Left ventricle myocardium superior (tissue), 1 donor: ENCODE measurements at regions not wholly inside any gene's neighbourhood (a gene's known extent, or its start where the extent isn't known, plus 50 kb on each side); places are given as distances from the start of the nearest gene placed in this dataset.

Experiments used
- ATAC-seq: fragments of 200-7000 bp; cut with Tn5 transposase; one replicate; pipeline ENCODE4 v1.9.1; 2020; ENCODE audit warnings: mild to moderate bottlenecking, moderate library complexity
- DNase-seq: peaks from one replicate; pipeline ENCODE4 v3.0.0-alpha.2; 2020
- intact Hi-C: fragments of 100-400 bp; cut with micrococcal nuclease; formaldehyde crosslinking; loops from one replicate; pipeline ENCODE4 v1.11.0; 2022
- donor health status: DM: no; HTN: yes; CAD: no; lungs with severe emphysema.

DNA sequence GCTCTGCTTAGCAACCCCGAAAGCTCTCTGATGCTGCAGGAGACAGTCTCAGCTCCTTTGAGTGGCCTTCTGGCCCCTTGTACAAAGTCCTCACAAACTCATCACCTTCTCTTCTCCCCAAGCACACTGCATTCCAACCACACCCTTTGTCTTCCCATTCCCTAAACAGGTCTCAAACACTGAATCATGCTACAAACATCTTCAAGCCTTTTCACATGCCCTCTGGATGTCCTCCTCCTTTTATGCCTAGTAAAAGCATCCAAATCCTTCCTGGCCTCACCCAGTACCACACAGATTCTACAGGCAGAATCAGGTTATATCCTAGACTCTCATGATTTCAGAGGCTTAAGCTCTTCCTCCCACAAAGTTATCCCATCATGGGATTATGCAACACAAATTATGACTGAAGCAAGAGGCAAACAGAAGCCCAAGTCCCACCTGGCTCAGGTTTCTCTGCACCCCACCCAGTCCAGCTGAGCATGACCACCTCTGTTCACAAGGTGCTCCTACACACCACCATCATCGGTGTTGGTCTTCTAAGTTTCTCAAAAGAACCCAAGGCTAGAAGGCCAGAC, 61.4 kb upstream of the PCED1B start:
- intact Hi-C loops: no loop called here
- ATAC-seq: no peak
- DNase-seq: no peak

DNA sequence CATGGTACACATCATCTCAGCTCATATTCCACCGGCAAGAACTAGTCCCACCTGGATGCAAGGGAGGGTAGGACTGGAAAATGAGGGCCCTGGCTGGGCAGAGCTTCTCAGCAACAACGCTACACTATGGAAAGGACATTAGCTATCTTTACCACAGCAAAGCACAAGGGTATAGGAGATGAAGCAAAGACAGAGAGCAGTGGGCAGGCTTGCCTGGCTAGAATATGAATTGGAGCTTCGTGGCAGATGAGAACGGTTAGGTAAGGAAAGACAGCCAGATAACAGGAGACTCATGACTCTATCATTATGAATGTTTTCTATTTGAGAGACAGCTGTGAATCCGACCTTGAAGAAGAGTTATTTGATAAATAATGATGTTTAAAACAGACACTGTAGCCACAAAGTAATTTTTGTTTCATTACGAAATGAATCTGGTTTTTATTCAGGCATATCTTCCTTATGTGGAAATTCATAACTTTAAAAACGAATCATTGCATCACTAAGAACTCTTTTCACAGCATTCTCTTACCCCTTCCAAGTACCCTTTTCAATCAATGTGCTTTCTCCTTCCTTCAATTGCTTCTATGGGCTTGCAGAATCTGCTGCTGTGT, 59.1 kb upstream of the PCED1B start:
- ATAC-seq (no peak), DNase-seq (no peak)
- intact Hi-C loops: loop anchor here (5.0 kb wide), 1 partner anchor 678 kb away; no protein-coding TSS in a partner anchor

DNA sequence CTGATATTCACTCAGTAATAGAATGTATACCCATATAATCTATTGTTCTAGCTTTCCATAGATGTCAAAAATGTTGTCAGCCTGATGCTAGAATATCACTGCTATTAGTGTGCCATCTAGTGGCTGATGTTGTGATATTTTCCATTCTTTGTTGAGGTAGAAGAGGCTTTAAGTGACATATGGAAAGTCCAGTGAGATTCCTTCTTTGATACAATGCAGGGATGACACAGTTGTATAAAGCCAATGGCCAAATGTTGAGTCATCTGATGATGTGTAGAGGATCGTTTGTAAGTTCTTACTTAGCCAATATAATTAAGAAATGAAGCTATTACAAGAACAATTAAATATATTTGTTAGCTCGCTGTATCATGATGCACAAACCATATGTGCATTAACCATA, 58.1 kb upstream of the PCED1B start:
- ATAC-seq: peak; percentile 34
- intact Hi-C loops: loop anchor here (5.0 kb wide), 1 partner anchor 679 kb away; no protein-coding TSS in a partner anchor
- DNase-seq: no peak

DNA sequence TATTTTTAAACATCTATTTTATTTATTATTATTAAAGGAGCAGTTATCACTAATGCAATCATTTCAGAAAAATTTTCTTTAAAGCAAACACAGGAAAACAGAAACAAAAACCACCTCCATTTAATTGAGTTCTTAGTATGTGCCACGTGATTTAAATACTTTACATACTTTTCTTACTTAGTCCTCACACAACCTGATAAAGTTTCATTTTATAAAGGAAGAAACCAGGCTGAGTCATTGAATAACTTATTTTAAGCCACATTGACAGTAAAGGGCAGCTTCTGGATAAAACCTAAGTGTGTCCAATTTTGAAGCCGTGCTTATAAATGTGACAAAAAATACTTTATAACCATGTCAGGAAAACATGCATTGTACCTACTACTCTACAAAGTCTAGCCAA, 57.1 kb upstream of the PCED1B start:
- intact Hi-C loops: loop anchor here (5.0 kb wide), 1 partner anchor 680 kb away; no protein-coding TSS in a partner anchor
- ATAC-seq: no peak
- no peak for DNase-seq

DNA sequence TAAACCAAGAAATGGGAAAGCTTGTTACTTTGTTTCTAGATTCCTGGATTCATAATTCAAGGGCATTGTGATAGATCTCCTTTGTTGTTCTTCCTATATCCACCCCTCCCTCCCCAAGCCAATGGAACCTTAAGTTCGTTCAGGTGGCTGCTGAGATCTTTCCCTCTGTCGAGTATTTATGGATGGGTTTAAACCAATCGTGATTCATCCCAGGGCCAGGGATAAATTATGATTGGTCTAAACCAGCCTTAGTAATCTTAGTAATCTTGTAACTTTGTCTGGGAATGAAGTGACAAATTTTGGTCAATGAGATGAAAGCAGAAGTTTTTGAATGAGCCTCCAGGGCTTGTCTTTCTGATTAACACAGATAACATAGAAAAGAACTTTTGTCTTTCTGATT, 56.1 kb upstream of the PCED1B start:
- no peak for ATAC-seq
- DNase-seq: no peak
- intact Hi-C loops: loop anchor here (5.0 kb wide), 1 partner anchor 681 kb away; no protein-coding TSS in a partner anchor

DNA sequence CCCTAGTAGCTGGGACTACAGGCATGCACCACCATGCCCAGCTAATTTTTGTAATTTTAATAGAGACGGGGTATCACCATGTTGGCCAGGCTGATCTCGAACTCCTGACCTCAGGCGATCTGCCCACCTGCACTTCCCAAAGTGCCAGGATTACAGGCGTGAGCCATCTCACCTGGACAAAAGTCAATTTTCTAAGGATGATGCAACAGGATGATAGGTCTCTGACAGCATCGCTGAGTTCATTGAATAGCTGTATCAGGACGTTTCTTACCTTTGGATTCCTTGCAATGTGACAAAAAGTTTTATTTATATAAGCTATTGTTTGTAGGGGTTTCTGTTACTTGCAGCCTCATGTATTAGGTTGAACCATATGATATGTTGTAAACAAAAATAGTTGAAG, 55.5 kb upstream of the PCED1B start:
- DNase-seq (no peak), ATAC-seq (no peak)
- intact Hi-C loops: loop anchor here (5.0 kb wide), 1 partner anchor 682 kb away; no protein-coding TSS in a partner anchor

DNA sequence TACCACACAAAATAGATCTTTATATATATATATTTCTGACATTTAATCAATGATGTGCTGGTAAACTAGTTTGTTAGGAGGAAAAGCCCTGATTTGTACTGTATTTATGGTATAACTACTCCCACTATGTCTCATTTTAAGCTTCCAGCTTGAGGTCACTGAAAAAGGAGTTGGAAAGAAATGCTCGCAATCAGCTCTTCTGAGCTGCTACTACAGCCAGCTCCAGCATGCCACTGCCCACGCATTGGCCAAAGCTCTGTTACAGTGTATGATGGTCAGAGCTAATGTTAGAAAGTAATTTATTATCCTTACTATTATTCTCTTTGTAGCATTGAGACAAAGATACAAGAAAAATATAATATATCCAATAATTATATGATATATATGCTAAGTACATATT, 55.0 kb upstream of the PCED1B start:
- no peak for ATAC-seq
- DNase-seq: no peak
- intact Hi-C loops: loop anchor here (5.0 kb wide), 1 partner anchor 682 kb away; no protein-coding TSS in a partner anchor

DNA sequence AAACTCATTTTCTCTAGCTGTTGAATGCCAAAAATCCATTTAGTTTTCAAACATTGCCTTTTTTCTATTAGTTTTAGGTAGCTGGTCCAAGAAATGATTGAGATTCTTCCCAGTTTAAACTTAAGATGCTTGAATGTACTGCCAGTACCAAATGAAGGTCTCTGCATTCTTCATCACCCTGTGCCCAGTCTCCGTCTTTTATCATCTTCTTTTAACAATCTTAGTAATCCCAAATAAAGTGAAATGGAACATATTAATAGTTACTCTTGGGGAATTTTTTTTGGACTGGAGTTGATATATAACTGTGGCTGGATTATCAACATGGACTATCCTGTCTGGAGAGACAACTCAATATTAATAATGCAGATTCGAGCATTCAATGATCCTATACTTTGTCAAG, 54.1 kb upstream of the PCED1B start:
- intact Hi-C loops: no loop called here
- no peak for ATAC-seq

DNA sequence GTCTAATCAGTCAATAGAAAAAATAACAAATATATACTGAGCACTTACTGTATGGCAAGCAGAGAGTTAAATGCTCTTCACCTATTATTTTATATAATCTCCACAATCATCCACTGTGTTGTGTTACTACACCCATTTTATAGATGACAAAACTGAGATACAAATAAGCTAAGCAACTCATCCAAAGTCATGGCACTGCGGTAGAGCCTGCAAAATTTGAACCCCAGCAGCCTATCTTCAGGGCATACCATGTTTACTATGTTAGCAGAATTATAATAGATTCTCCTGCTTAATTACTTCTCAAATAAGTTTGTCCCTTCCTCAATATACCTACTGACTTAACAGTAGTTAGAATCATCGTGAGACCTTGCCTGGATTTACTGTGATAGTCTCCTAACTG, 53.6 kb upstream of the PCED1B start:
- DNase-seq: no peak
- no peak for ATAC-seq
- intact Hi-C loops: no loop called here

More for the DNA sequence above, 54.1 kb upstream of the PCED1B start:
- no peak for DNase-seq

DNA sequence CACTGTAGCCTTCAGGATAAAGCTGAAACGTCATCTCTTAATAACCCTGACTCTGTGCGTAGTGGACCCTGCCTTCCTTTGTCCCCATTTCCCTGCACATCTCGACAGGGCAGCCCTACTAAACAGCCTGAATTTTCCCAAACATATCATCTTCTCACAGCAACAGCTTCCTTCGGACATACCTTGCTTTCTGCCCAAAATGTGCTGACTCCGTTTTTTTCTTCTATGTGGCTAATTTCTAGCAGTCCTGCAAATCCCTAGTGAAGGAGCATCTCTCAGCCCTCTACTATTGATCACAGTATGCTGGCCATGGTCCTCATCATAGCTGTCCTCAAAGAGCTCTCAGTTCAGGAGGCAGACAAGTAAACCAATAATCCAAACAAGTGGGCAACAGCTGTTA, 53.1 kb upstream of the PCED1B start:
- DNase-seq (no peak), ATAC-seq (no peak)
- intact Hi-C loops: no loop called here
